AG04449 (cell line): ENCODE measurements at regions not wholly inside any gene's neighbourhood (a gene's known extent, or its start where the extent isn't known, plus 50 kb on each side); places are given as distances from the start of the nearest gene placed in this dataset.

ENCODE experiments used
- CTCF ChIA-PET: fragments of 350-600 bp; formaldehyde crosslinking; extraction: SDS; loops from one replicate; lab custom pipeline; 2021; ENCODE audit warnings: antibody characterized with exemption; lab: Yijun Ruan, JAX
- POLR2A ChIA-PET: fragments of 400-600, 350-600 bp; formaldehyde crosslinking; extraction: SDS; loops from one replicate; lab custom pipeline; 2020; ENCODE audit warnings: antibody characterized with exemption, inconsistent platforms; lab: Yijun Ruan, JAX
- DNase-seq: peaks from one replicate; pipeline ENCODE4 v3.0.0-alpha.2; 2010; ENCODE audit warnings: low read depth, low spot score
- H3K4me3 ChIP-seq: 2 replicates; pipeline ENCODE4 v1.5.1; 2011; ENCODE audit warnings: low read depth, mild to moderate bottlenecking, control low read depth, low read length
- TF ChIP-seq, protein P1 (sequence below): IDR thresholded peaks from one replicate; pipeline ENCODE4 v1.5.1; 2011; ENCODE audit warnings: mild to moderate bottlenecking, moderate library complexity, low read length, control low read depth, inconsistent platforms; ENCODE audit not compliant: insufficient read depth; ENCODE audit errors: missing control alignments

- no peak for DNase-seq
- TF ChIP-seq, protein P1, sequence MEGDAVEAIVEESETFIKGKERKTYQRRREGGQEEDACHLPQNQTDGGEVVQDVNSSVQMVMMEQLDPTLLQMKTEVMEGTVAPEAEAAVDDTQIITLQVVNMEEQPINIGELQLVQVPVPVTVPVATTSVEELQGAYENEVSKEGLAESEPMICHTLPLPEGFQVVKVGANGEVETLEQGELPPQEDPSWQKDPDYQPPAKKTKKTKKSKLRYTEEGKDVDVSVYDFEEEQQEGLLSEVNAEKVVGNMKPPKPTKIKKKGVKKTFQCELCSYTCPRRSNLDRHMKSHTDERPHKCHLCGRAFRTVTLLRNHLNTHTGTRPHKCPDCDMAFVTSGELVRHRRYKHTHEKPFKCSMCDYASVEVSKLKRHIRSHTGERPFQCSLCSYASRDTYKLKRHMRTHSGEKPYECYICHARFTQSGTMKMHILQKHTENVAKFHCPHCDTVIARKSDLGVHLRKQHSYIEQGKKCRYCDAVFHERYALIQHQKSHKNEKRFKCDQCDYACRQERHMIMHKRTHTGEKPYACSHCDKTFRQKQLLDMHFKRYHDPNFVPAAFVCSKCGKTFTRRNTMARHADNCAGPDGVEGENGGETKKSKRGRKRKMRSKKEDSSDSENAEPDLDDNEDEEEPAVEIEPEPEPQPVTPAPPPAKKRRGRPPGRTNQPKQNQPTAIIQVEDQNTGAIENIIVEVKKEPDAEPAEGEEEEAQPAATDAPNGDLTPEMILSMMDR = no peak
- POLR2A ChIA-PET = no interaction called here
- no peak overlapping the region for H3K4me3 ChIP-seq
- CTCF ChIA-PET = interaction anchor here (2.0 to 7.7 kb wide), 3 partner anchors 10 to 141 kb away, joined by 6 to 55 read pairs (median 25); no protein-coding TSS in a partner anchor
Measured at GRCh38 chr15:35304389-35304788, 219.3 kb upstream of the NANOGP8 start.

- no peak overlapping the region for H3K4me3 ChIP-seq
- TF ChIP-seq, protein P1 = no peak
- no peak for DNase-seq
- CTCF ChIA-PET = interaction anchor here (1.1 to 1.3 kb wide), 2 partner anchors 13 to 142 kb away, joined by 3 to 4 read pairs; no protein-coding TSS in a partner anchor
- POLR2A ChIA-PET = no interaction called here
Measured at GRCh38 chr15:35302334-35302733, 217.2 kb upstream of the NANOGP8 start.

- POLR2A ChIA-PET = no interaction called here
- CTCF ChIA-PET = interaction anchor here (1.3 to 2.9 kb wide), 2 partner anchors 12 to 143 kb away, joined by 4 to 15 read pairs; no protein-coding TSS in a partner anchor
- DNase-seq = no peak
- no peak overlapping the region for H3K4me3 ChIP-seq
- TF ChIP-seq, protein P1 = no peak
Measured at GRCh38 chr15:35301088-35301487, 216.0 kb upstream of the NANOGP8 start.

GRCh38 chr15:35299059-35299735 lies 214.1 kb upstream of the NANOGP8 start:
- POLR2A ChIA-PET = no interaction called here
- CTCF ChIA-PET = interaction anchor here (2.1 to 2.9 kb wide), 2 partner anchors 10 to 145 kb away, joined by 8 to 15 read pairs; no protein-coding TSS in a partner anchor

GRCh38 chr15:35298509-35298908 lies 213.4 kb upstream of the NANOGP8 start:
- ChIA-PET CTCF (interaction anchor here (2.1 to 2.9 kb wide), 2 partner anchors 9 to 145 kb away, joined by 8 to 15 read pairs; no protein-coding TSS in a partner anchor), POLR2A (no interaction called here)
- TF ChIP-seq, protein P1 = no peak
- no peak overlapping the region for H3K4me3 ChIP-seq
- no peak for DNase-seq

More at GRCh38 chr15:35299059-35299735, 214.1 kb upstream of the NANOGP8 start:
- TF ChIP-seq, protein P1 = no peak
- no peak for DNase-seq
- no peak overlapping the region for H3K4me3 ChIP-seq
